Medulla oblongata (tissue), 1 donor: ENCODE measurements at regions not wholly inside any gene's neighbourhood (a gene's known extent, or its start where the extent isn't known, plus 50 kb on each side); places are given as distances from the start of the nearest gene placed in this dataset.
"Not testable (repeated sequence)": the region's sequence is repeated elsewhere in the genome, so short reads cannot be mapped to it uniquely, and the experiment has no call there.

Experiments used
- DNase-seq: peaks from one replicate; pipeline ENCODE4 v3.0.0-alpha.2; 2015; ENCODE audit errors: extremely low spot score

GRCh38 chr11:80293293-80293692, 852.5 kb upstream of the TENM4 start:
- no peak for DNase-seq

DNA sequence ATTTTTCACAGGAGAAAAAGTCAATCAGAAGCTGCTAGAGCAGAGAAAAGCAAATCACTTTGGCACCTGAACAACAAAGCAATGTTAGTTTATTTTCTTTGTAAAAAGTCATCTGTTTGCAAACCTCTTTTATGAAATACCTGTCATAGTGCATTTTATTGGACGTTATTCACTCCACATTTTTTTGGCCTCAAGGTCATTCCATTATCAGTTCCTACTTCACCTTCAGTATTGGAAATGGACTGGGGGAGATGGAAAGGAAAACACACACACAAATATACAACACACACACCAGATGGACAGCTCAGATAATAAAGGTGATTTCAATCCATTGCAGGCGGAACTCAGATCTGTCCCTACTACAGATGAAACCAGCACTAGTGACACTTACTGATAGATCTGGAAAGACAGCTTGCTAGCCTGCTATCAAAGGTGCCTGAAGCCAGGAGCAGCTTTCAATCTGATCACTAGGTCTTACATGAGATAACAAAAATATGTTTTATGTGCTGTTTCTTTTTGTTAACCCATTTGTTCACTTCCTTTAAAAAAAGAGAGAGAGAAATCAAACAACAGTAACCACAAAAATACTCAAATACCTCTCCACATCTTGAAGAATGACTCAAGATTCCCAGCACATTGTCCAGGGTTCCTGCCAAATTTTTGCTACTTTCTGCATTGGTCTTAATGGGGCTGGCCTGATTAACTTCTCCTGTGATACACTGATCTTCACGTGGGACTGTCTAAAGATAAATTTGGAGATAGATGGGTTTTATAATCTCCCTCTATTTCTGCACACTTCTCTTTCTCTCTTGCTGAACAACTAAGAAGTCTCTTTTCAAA, 844.3 kb upstream of the TENM4 start:
- no peak for DNase-seq

DNA sequence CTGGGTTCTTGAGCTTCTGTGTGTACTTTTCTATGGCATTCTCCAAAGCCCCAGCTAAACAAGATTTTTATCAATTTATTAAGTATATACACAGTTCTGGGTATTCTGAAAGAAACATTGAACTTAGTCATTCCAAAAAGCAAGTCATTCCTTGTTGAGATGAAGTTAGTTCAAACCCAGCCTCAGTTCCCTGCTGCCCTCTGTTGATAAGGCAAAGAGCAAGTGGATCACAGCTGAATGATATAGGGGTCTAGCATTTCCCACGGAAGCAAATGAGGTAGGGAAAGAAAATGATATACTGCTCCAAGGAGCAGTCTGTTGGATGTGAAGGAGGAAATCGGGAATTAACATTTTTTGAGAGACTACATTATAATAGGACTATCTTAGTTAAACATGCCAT, 841.8 kb upstream of the TENM4 start:
- no peak for DNase-seq

DNA sequence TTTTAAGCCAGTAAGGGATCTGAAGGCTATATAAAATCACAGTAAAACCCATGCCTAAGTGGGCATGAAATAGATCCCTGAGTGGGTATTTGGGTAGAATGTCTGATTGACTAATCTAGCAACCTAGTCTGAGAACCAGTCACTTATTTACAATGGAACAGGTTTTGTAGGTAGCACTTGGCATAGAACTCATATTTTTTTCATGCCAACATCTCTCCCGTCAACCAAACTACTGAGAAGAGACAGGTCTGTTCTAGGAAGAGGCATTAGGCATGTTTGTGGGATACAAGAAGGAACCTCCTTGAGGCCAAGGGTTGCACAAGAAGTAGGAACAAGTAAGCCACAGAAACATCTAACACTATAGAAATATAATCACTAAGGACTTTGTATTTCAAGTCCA, 840.4 kb upstream of the TENM4 start:
- no peak for DNase-seq

DNA sequence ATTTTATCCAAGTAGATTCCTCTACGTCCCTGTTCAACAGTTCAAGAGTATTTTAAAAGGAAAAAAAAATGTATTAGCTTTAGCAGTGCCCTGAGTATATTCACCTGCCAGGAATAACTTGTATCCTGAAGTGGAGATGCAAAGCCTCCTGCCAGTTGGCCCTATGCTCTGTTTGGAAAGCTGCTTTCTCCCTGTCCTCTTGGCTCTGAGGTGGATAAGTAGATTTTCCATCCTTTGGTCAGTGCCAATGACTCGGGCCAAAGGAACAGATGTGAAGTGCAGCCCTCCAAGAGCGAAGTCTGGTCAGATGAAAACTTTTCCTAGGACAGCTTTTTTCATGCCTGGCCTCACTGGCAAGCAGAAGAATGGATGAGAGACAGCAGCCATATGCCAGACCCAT, 839.9 kb upstream of the TENM4 start:
- peak; percentile 78 for DNase-seq

DNA sequence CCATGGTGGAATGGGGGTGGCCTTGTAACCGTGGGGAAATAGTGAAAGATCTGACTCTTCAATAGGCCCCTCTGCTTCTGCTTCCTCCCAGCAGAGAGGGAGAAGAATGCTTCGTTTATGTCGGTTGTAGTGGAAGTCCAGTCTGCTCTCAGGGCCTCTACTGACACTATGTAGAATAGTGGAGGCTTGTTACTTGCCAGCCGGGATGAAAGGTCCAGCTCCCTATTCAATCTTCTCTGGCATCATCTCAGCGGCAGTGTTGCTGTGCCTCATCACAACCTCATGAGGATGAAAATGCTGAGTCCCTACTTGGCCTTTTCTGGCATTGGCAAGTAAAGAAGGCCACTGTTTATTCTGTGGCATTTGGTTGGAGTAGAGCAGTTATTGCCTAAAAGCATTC, 820.9 kb upstream of the TENM4 start:
- peak; percentile 76 for DNase-seq

DNA sequence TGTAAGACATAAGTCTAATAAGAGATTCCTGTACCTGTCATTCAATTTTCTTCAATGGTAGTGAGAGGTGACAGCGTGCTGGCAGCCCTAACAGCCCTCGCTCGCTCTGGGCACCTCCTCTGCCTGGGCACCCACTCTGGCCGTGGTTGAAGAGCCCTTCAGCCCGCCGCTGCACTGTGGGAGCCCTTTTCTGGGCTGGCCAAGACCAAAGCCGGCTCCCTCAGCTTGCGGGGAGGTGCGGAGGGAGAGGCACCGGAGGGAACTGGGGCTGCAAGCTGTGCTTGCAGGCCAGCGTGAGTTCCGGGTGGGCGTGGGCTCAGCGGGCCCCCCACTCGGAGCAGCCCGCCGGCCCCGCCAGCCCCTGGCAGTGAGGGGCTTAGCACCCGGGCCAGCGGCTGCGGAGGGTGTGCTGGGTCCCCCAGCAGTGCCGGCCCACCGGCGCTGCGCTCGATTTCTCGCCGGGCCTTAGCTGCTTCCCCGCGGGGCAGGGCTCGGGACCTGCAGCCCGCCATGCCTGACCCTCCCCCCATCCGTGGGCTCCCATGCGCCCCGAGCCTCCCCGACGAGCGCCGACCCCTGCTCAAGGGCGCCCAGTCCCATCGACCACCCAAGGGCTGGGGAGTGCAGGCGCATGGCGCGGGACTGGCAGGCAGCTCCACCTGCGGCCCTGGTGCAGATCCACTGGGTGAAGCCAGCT, 816.6 kb upstream of the TENM4 start:
- DNase-seq = not testable (repeated sequence)

DNA sequence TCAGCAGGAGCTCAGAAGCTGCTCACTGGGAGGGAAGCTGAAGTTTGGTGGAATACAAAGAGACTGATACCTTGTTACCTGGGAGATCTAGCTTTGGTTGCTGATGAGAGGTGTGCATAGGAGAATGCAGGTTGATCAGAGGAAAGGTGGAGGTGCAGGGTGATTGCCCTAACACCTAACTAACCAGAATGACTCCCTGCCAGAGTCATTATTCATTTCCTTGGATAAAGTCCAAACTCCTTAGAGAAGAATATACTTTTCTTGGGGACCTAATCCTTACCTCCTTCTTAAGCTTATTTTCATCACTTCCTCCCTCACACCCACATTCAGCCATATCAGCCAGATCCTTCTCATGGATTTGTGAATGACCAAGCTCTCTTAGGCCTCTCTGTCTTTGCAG, 814.2 kb upstream of the TENM4 start:
- no peak for DNase-seq

GRCh38 chr11:80241766-80242165, 800.9 kb upstream of the TENM4 start:
- no peak for DNase-seq

- DNase-seq = no peak
Measured at GRCh38 chr11:80240245-80240644, 799.4 kb upstream of the TENM4 start.

GRCh38 chr11:80239217-80239616, 798.4 kb upstream of the TENM4 start:
- no peak for DNase-seq

GRCh38 chr11:80227915-80228314, 787.1 kb upstream of the TENM4 start:
- DNase-seq = no peak

GRCh38 chr11:80214413-80214812, 773.6 kb upstream of the TENM4 start:
- DNase-seq = no peak

GRCh38 chr11:80211673-80212072, 770.8 kb upstream of the TENM4 start:
- DNase-seq = no peak

DNA sequence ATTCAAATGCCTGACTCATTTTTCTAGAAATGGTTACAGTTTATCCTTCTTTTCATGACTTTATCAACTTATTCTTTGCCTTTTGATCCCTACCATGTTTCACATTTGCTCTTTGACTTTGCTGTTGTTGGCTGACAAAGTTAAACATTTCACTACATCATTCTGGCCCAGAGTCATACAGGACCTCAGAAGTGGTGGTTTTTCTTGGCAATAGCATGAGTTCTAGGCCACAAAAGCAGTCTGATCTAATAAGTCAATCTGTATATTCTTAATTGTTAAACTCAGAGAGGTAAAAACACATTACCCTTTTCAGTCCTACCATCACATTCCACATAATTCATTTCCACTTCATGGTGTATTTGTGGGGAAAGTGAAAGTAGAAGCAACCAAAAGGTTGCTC, 763.2 kb upstream of the TENM4 start:
- DNase-seq = no peak

DNA sequence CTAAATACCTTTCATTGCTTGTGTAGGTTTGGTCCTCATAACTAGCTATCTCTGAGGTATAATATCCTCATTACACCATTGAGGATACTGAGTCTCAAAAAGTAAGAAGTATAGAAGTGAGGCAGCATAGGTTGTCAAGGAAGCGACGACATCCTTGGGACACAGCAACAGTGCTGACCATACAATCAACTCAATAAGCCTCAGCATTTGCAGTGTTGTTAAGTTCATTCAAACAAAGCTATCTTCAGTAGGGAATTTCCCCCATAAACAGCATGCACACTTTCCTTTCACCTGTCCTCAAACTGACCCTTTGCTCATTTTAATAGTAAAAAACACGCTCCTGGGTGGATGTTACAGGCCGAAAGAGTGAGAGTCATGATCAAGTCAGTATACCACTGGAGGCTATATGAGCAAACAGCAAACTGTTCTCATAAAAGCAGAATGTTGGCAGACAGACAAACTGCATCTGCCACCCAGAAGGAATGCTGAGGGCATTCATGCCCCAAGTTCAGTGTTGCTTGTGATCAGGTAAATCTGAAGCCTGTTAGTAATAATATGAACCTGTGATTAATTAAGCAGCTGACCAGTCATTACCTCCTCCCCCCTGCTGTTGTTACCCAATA, 756.2 kb upstream of the TENM4 start:
- no peak for DNase-seq

- DNase-seq = no peak
Measured at GRCh38 chr11:80196041-80196440, 755.2 kb upstream of the TENM4 start.

DNA sequence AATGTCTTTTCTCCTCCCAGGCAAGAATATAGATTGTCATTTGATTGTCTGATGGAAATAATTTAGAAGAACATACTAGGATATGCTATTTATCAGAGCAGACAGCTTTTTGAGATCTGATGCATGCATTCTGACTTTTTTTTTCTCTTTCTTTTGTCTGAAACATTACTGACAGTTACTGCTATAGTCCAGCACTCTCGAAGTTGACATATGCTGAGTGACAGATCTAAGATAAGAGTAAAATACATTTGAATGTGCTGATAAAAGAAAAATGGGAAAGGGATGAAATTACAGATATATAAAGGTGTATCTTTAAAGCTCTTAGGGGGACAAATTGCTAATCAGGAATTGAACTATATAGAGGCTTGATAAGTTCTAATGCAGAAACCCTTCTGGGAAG, 753.8 kb upstream of the TENM4 start:
- no peak for DNase-seq

- DNase-seq = no peak
Measured at GRCh38 chr11:80194016-80194415, 753.2 kb upstream of the TENM4 start.

DNA sequence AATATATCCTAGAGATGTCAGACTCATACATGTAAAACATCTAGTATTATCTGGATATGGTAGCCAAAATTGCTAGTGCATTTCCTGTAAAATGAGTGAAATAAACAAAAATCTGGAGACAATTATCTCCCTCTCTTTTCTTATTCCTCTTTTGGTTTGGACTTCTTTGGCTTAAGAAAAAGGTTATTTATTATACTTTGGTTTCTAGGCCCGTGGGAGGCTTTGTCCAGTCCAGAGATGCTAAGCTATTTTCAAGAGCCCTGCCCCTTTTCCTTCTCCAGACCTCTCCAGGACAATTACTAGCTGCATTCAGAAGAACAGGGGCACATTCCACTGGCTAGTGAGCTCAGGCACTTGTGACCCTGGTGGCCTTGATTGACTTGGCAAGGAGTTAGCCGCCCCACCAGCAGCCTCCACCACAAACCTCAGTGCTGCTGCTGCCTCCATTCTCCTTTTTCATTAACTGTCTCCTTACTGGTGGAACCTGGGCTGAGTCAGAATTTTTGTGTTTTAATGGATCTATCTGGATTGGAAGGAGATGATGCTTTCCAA, 747.3 kb upstream of the TENM4 start:
- no peak for DNase-seq

DNA sequence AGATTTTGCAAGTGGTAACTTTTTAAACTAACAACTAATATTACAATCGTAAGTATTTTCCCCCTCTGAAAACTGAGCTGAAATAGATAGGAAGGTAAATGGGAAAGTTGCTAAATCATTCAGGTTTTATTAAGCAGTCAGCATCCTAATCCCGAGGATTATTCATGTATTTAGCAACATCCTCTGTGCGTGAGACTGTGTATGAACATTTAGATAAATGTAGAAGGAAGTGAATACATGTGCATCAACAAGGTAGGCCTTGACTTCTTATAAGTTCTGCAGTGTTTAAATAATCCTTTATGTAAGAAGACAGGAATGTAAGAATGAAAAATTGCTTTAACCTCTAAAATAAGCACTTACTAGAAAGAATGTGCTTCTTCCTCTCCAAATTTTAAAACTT, 745.9 kb upstream of the TENM4 start:
- DNase-seq = no peak

GRCh38 chr11:80182901-80183300, 742.1 kb upstream of the TENM4 start:
- DNase-seq = no peak
